ENCODE measurements at regions not wholly inside any gene's neighbourhood (a gene's known extent, or its start where the extent isn't known, plus 50 kb on each side); places are given as distances from the start of the nearest gene placed in this dataset.
"Not testable (repeated sequence)": the region's sequence is repeated elsewhere in the genome, so short reads cannot be mapped to it uniquely, and the experiment has no call there.

- POLR2A ChIA-PET; CTCF ChIA-PET; H3K27ac ChIP-seq (ENCODE audit: extremely low read depth, low read depth, low read length); H3K4me3 ChIP-seq (ENCODE audit: low read depth, low read length); H3K36me3 ChIP-seq (ENCODE audit: control insufficient read depth in 2 of 2, insufficient read depth in 1 of 2, low read length in 2 of 2); H3K9me3 ChIP-seq (ENCODE audit: control insufficient read depth, insufficient read depth, low read depth, low read length); H3K4me1 ChIP-seq (ENCODE audit: control insufficient read depth, insufficient read depth, low read length): not testable (repeated sequence)
- 0 out of 2 replicates have a peak, but pooled peaks have one; percentile 17 for TF ChIP-seq ZNF366 (tag by site-specific recombination; conservative IDR thresholded peaks at IDR 0.05)
These were observed 1937.1 kb upstream of the DEFB115 start for GRCh38 chr20:29320216-29320949.

GRCh38 chr20:29323631-29324515, 1933.6 kb upstream of the DEFB115 start:
- H3K27ac ChIP-seq (ENCODE audit: extremely low read depth, low read depth, low read length); H3K9me3 ChIP-seq (ENCODE audit: control insufficient read depth, insufficient read depth, low read depth, low read length); H3K4me1 ChIP-seq (ENCODE audit: control insufficient read depth, insufficient read depth, low read length); H3K4me3 ChIP-seq (ENCODE audit: low read depth, low read length); POLR2A ChIA-PET; H3K36me3 ChIP-seq (ENCODE audit: control insufficient read depth in 2 of 2, insufficient read depth in 1 of 2, low read length in 2 of 2); CTCF ChIA-PET: not testable (repeated sequence)

GRCh38 chr20:29324516-29325303, 1932.8 kb upstream of the DEFB115 start:
- H3K36me3 ChIP-seq (ENCODE audit: control insufficient read depth in 2 of 2, insufficient read depth in 1 of 2, low read length in 2 of 2); H3K9me3 ChIP-seq (ENCODE audit: control insufficient read depth, insufficient read depth, low read depth, low read length); H3K27ac ChIP-seq (ENCODE audit: extremely low read depth, low read depth, low read length); H3K4me1 ChIP-seq (ENCODE audit: control insufficient read depth, insufficient read depth, low read length); H3K4me3 ChIP-seq (ENCODE audit: low read depth, low read length); POLR2A ChIA-PET; CTCF ChIA-PET: not testable (repeated sequence)

DNA sequence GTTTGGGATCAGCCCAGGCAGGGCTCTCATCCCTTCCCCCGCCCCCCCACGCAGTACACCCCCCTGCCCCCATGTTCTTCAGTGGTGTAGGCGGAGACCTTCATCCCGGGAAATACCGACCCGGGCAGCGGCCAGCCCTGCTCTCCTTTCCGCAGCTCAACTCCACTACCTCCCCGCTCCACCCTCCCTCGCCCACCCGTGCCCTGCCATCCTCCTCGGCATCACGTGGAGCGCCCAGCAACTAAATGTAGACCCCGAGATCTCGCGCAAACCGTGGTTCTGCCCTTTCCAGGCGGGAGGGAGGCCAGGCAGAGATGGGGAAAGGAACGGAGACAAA, 1932.2 kb upstream of the DEFB115 start:
- Histone ChIP-seq H3K27ac (ENCODE audit: extremely low read depth, low read depth, low read length) (no peak overlapping the region), H3K4me3 (ENCODE audit: low read depth, low read length) (no peak overlapping the region), H3K4me1 (ENCODE audit: control insufficient read depth, insufficient read depth, low read length) (no peaks in the 10 kb centered on the region), H3K9me3 (ENCODE audit: control insufficient read depth, insufficient read depth, low read depth, low read length) (no peaks in the 10 kb centered on the region), H3K36me3 (ENCODE audit: control insufficient read depth in 2 of 2, insufficient read depth in 1 of 2, low read length in 2 of 2) (no peaks in the 10 kb centered on the region)
- POLR2A ChIA-PET: no interaction called here
- TF ChIP-seq ZFP37 (tag by site-specific recombination; IDR thresholded peaks at IDR 0.05) (no peak), ZNF341 (tag by site-specific recombination; IDR thresholded peaks at IDR 0.05; ENCODE audit: low read depth) (no peak), ZNF792 (tag by site-specific recombination; IDR thresholded peaks at IDR 0.05) (no peak), ZFP69B (tag by site-specific recombination; IDR thresholded peaks at IDR 0.05) (no peak), ZNF248 (tag by site-specific recombination; IDR thresholded peaks at IDR 0.05) (no peak), ZNF423 (tag by site-specific recombination; IDR thresholded peaks at IDR 0.05) (no peak), ZNF324 (tag by site-specific recombination; IDR thresholded peaks at IDR 0.05) (no peak), ZNF112 (tag by site-specific recombination; IDR thresholded peaks at IDR 0.05) (no peak), ZNF555 (tag by site-specific recombination; conservative IDR thresholded peaks at IDR 0.05) (no peak), ZNF561 (tag by site-specific recombination; IDR thresholded peaks at IDR 0.05; ENCODE audit: borderline replicate concordance) (no peak), ZBTB17 (tag by site-specific recombination; IDR thresholded peaks at IDR 0.05) (no peak), ZNF394 (tag by site-specific recombination; IDR thresholded peaks at IDR 0.05; ENCODE audit: borderline replicate concordance) (no peak), ZNF514 (tag by site-specific recombination; IDR thresholded peaks at IDR 0.05) (no peak)
- TF ChIP-seq, protein P1, sequence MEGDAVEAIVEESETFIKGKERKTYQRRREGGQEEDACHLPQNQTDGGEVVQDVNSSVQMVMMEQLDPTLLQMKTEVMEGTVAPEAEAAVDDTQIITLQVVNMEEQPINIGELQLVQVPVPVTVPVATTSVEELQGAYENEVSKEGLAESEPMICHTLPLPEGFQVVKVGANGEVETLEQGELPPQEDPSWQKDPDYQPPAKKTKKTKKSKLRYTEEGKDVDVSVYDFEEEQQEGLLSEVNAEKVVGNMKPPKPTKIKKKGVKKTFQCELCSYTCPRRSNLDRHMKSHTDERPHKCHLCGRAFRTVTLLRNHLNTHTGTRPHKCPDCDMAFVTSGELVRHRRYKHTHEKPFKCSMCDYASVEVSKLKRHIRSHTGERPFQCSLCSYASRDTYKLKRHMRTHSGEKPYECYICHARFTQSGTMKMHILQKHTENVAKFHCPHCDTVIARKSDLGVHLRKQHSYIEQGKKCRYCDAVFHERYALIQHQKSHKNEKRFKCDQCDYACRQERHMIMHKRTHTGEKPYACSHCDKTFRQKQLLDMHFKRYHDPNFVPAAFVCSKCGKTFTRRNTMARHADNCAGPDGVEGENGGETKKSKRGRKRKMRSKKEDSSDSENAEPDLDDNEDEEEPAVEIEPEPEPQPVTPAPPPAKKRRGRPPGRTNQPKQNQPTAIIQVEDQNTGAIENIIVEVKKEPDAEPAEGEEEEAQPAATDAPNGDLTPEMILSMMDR (tag by site-specific recombination; IDR thresholded peaks at IDR 0.05): no peak
- CTCF ChIA-PET: no interaction called here

GRCh38 chr20:29325781-29326180, 1931.7 kb upstream of the DEFB115 start:
- H3K9me3 ChIP-seq (ENCODE audit: control insufficient read depth, insufficient read depth, low read depth, low read length); H3K4me1 ChIP-seq (ENCODE audit: control insufficient read depth, insufficient read depth, low read length); CTCF ChIA-PET; H3K27ac ChIP-seq (ENCODE audit: extremely low read depth, low read depth, low read length); H3K36me3 ChIP-seq (ENCODE audit: control insufficient read depth in 2 of 2, insufficient read depth in 1 of 2, low read length in 2 of 2); H3K4me3 ChIP-seq (ENCODE audit: low read depth, low read length); POLR2A ChIA-PET: not testable (repeated sequence)
